Neural crest cell (in vitro differentiated cells): ENCODE measurements at regions not wholly inside any gene's neighbourhood (a gene's known extent, or its start where the extent isn't known, plus 50 kb on each side); places are given as distances from the start of the nearest gene placed in this dataset.

ENCODE experiments used
- DNase-seq: peaks from one replicate; pipeline ENCODE4 v3.0.0; 2021; ENCODE audit warnings: low read depth, mixed read lengths, low spot score
- H3K27ac Mint-ChIP-seq: one replicate; pipeline ENCODE4 v1.8.0; 2021; ENCODE audit warnings: mild to moderate bottlenecking, mixed read lengths; ENCODE audit not compliant: unreplicated experiment
- H3K27me3 Mint-ChIP-seq: 2 replicates; pipeline ENCODE4 v1.8.0; 2021; ENCODE audit warnings: low read depth, mild to moderate bottlenecking, mixed read lengths
- H3K36me3 Mint-ChIP-seq: 2 replicates; pipeline ENCODE4 v1.8.0; 2021; ENCODE audit warnings: low read depth, mild to moderate bottlenecking, mixed read lengths
- H3K4me1 Mint-ChIP-seq: 2 replicates; pipeline ENCODE4 v1.8.0; 2021; ENCODE audit warnings: mixed read lengths
- H3K4me3 Mint-ChIP-seq: one replicate; pipeline ENCODE4 v1.8.0; 2021; ENCODE audit warnings: mild to moderate bottlenecking, mixed read lengths
- H3K9me3 Mint-ChIP-seq: 2 replicates; pipeline ENCODE4 v1.8.0; 2021; ENCODE audit warnings: mixed read lengths
- CTCF ChIP-seq: fragments of 200-600 bp; sonication (generic); conservative IDR thresholded peaks from 2 replicates; pipeline ENCODE4 v1.5.0; 2021; ENCODE audit warnings: antibody characterized with exemption, mild to moderate bottlenecking

- Mint-ChIP-seq H3K4me3 (no peak overlapping the region), H3K9me3 (peaks cover 6% of the 10 kb centered on the region)
- DNase-seq: no peak
These were observed 110.3 kb upstream of the CEP85L start for GRCh38 chr6:118761645-118762044.

DNA sequence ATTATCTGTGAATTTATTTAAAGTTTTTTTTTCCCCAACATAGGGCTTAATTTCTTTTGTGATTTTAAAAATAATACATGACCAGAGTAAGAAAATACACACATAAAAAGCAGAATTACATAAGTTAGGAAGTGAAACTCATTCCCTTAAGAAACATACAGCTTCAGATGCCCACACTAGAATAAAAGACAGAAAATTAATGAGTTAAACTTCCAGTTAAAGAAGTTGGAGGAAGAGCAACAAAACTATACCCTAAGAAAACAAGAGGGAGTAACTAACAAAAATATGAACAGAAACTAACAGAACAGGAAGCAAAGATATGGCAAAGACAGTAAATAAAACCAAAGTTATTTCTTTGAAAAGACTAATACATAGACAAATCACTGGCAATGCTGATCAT is 107.6 kb upstream of the CEP85L start:
- Mint-ChIP-seq H3K36me3 (no peaks in the 10 kb centered on the region), H3K27me3 (no peaks in the 10 kb centered on the region), H3K4me3 (no peak overlapping the region), H3K27ac (no peak overlapping the region), H3K9me3 (peaks cover under 1% of the 10 kb centered on the region), H3K4me1 (peaks cover 5% of the 10 kb centered on the region)
- no peak for DNase-seq
- no peak for TF ChIP-seq CTCF

More at GRCh38 chr6:118761645-118762044, 110.3 kb upstream of the CEP85L start:
- no peak for TF ChIP-seq CTCF
- Mint-ChIP-seq H3K27ac (no peak overlapping the region), H3K4me1 (peaks cover 5% of the 10 kb centered on the region), H3K27me3 (no peaks in the 10 kb centered on the region), H3K36me3 (no peaks in the 10 kb centered on the region)

- DNase-seq: no peak
- H3K27me3 Mint-ChIP-seq: no peaks in the 10 kb centered on the region
- TF ChIP-seq CTCF: no peak
- no peaks in the 10 kb centered on the region for H3K36me3 Mint-ChIP-seq
- H3K9me3 Mint-ChIP-seq: no peaks in the 10 kb centered on the region
- H3K4me3 Mint-ChIP-seq: no peak overlapping the region
- no peak overlapping the region for H3K27ac Mint-ChIP-seq
- peaks cover 5% of the 10 kb centered on the region for H3K4me1 Mint-ChIP-seq
These were observed 104.7 kb upstream of the CEP85L start for GRCh38 chr6:118755941-118756646.

DNA sequence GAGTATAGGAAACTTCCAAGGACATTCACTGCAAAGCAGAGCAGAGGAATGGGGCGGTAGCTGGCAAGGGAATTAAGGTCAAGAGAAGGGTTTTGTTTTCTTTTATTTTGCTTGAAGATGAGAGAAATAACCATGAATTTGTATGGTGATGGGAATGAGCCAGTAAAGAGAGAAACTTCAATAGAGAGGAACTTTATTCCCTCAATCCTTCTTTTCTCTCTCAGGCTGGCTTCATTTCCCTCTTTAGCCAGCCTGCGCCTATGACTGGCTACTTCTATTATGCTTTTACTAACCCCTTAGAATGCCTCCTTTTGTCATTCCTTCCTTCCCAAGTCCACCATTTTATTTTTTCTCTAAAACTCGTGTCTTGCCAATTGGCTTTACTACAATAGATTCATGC is 101.4 kb upstream of the CEP85L start:
- no peak overlapping the region for H3K27ac Mint-ChIP-seq
- TF ChIP-seq CTCF: no peak
- no peak overlapping the region for H3K4me3 Mint-ChIP-seq
- no peaks in the 10 kb centered on the region for H3K9me3 Mint-ChIP-seq
- H3K36me3 Mint-ChIP-seq: no peaks in the 10 kb centered on the region
- no peak for DNase-seq
- H3K4me1 Mint-ChIP-seq: peaks cover 12% of the 10 kb centered on the region
- no peaks in the 10 kb centered on the region for H3K27me3 Mint-ChIP-seq

- H3K4me1 Mint-ChIP-seq: peaks cover 7% of the 10 kb centered on the region
These were observed 99.7 kb upstream of the CEP85L start for GRCh38 chr6:118751072-118751471.

More at GRCh38 chr6:118751072-118751471, 99.7 kb upstream of the CEP85L start:
- H3K4me3 Mint-ChIP-seq: no peak overlapping the region
- no peaks in the 10 kb centered on the region for H3K27me3 Mint-ChIP-seq
- no peak overlapping the region for H3K27ac Mint-ChIP-seq
- H3K9me3 Mint-ChIP-seq: no peaks in the 10 kb centered on the region
- H3K36me3 Mint-ChIP-seq: no peaks in the 10 kb centered on the region
- no peak for DNase-seq
- no peak for TF ChIP-seq CTCF
